ENCODE measurements at regions not wholly inside any gene's neighbourhood (a gene's known extent, or its start where the extent isn't known, plus 50 kb on each side); places are given as distances from the start of the nearest gene placed in this dataset.

DNA sequence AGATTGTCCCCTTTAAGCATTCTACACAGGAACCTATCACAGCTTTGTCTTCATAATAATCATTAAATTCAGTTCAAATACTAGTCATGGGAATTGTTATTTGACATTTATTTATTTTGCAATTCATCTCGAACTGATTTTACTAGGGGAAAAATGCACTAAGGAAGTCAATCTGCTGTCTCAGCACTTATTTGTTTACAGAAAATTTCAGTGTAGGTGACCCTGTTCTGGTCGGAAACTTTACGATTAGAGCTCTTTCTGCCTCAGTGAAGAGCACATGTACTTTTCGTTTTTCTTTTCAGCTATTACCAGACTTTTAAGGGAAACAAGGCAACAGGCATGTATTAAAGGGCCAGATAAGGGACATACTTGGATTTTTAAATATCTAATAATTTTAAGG is 1405.7 kb upstream of the ZEB2 start:
- H3K4me1 ChIP-seq (ENCODE audit: insufficient read depth, low read length, poor library complexity, severe bottlenecking) = no peaks in the 10 kb centered on the region
- intact Hi-C loops (cut with micrococcal nuclease; ENCODE audit: unreplicated experiment) = no loop called here
- no TSS peak for BruUV-seq (replicated peaks)
- TF ChIP-seq, protein P1, sequence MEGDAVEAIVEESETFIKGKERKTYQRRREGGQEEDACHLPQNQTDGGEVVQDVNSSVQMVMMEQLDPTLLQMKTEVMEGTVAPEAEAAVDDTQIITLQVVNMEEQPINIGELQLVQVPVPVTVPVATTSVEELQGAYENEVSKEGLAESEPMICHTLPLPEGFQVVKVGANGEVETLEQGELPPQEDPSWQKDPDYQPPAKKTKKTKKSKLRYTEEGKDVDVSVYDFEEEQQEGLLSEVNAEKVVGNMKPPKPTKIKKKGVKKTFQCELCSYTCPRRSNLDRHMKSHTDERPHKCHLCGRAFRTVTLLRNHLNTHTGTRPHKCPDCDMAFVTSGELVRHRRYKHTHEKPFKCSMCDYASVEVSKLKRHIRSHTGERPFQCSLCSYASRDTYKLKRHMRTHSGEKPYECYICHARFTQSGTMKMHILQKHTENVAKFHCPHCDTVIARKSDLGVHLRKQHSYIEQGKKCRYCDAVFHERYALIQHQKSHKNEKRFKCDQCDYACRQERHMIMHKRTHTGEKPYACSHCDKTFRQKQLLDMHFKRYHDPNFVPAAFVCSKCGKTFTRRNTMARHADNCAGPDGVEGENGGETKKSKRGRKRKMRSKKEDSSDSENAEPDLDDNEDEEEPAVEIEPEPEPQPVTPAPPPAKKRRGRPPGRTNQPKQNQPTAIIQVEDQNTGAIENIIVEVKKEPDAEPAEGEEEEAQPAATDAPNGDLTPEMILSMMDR (conservative IDR thresholded peaks at IDR 0.05; ENCODE audit: low read depth, low read length) = no peak
- TF ChIP-seq EZH2 (IDR thresholded peaks at IDR 0.05; ENCODE audit: borderline replicate concordance, low read depth, low read length, poor library complexity, severe bottlenecking) = no peak
- POLR2A ChIA-PET (ENCODE audit: low non-redundant PET) = no interaction called here
- H3K27ac ChIP-seq (ENCODE audit: low read depth, low read length, poor library complexity, severe bottlenecking) = no peak overlapping the region
- CTCF ChIA-PET = no interaction called here
- H3K27me3 ChIP-seq (replicated peaks; ENCODE audit: insufficient read depth, low read depth, low read length, poor library complexity) = no peaks in the 10 kb centered on the region
- DNase-seq (ENCODE audit: low spot score) = no peak
- no peaks in the 10 kb centered on the region for H3K36me3 ChIP-seq (ENCODE audit: insufficient read depth, low read length, poor library complexity, severe bottlenecking)
- no peak overlapping the region for H3K4me3 ChIP-seq (ENCODE audit: low read depth, low read length, poor library complexity, severe bottlenecking)
- no peaks in the 10 kb centered on the region for H3K9me3 ChIP-seq (ENCODE audit: low read depth, low read length, poor library complexity, severe bottlenecking)

DNA sequence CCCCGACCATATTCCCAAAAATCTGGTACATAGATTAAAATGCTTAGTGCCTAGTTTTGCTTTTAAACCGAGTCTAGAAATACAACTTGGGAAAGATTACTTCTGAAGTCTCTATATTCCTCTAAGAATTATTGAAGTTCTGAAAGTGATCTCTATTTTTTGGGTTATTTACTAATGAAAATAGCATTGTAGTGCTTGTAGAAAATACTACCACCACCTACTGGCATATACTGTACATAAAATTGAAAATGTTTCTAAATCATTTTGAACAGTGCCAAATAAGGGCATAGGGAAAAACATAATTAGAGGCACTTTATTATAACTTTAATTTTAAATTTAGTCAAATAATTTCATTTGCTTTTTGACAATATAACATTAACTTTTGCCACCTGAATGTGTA is 1399.6 kb upstream of the ZEB2 start:
- no peak overlapping the region for H3K4me3 ChIP-seq (ENCODE audit: low read depth, low read length, poor library complexity, severe bottlenecking)
- H3K27me3 ChIP-seq (replicated peaks; ENCODE audit: insufficient read depth, low read depth, low read length, poor library complexity) = no peaks in the 10 kb centered on the region
- H3K4me1 ChIP-seq (ENCODE audit: insufficient read depth, low read length, poor library complexity, severe bottlenecking) = peaks cover 14% of the 10 kb centered on the region
- no TSS peak for BruUV-seq (replicated peaks)
- no peak for TF ChIP-seq EZH2 (IDR thresholded peaks at IDR 0.05; ENCODE audit: borderline replicate concordance, low read depth, low read length, poor library complexity, severe bottlenecking)
- TF ChIP-seq, protein P1 (conservative IDR thresholded peaks at IDR 0.05; ENCODE audit: low read depth, low read length) = peak; percentile 50; the same call in 1 of the 2 replicates
- H3K36me3 ChIP-seq (ENCODE audit: insufficient read depth, low read length, poor library complexity, severe bottlenecking) = no peaks in the 10 kb centered on the region
- H3K9me3 ChIP-seq (ENCODE audit: low read depth, low read length, poor library complexity, severe bottlenecking) = no peaks in the 10 kb centered on the region
- intact Hi-C loops (cut with micrococcal nuclease; ENCODE audit: unreplicated experiment) = loop anchor here (10.0 kb wide), 1 partner anchor 165 kb away; no protein-coding TSS in a partner anchor
- peak; percentile 31 for DNase-seq (ENCODE audit: low spot score)
- ChIA-PET POLR2A (ENCODE audit: low non-redundant PET) (no interaction called here), CTCF (interaction anchor here (0.6 kb wide), 1 partner anchor 167 kb away, joined by 3 read pairs; no protein-coding TSS in a partner anchor)
- H3K27ac ChIP-seq (ENCODE audit: low read depth, low read length, poor library complexity, severe bottlenecking) = no peak overlapping the region

DNA sequence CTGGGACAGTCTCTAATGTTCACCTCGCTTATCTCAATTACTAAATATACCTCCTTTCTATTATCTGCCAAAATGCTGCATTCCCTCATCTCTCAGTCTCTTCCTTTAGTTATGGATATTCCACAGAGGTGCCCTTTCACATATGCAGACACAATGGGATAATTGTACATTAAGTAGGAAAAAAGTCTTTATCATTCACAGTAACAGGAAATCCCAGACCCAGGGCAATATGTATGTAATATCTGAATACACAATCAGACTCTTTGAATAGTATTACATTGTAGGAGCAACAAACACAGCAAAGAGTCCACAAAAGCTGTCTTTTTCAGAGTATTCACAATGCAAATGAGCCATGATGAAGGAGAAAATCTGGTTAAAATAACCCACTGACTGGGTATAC is 1399.0 kb upstream of the ZEB2 start:
- Histone ChIP-seq H3K4me1 (ENCODE audit: insufficient read depth, low read length, poor library complexity, severe bottlenecking) (peaks cover 14% of the 10 kb centered on the region), H3K27me3 (replicated peaks; ENCODE audit: insufficient read depth, low read depth, low read length, poor library complexity) (no peaks in the 10 kb centered on the region), H3K9me3 (ENCODE audit: low read depth, low read length, poor library complexity, severe bottlenecking) (no peaks in the 10 kb centered on the region), H3K36me3 (ENCODE audit: insufficient read depth, low read length, poor library complexity, severe bottlenecking) (no peaks in the 10 kb centered on the region), H3K4me3 (ENCODE audit: low read depth, low read length, poor library complexity, severe bottlenecking) (no peak overlapping the region), H3K27ac (ENCODE audit: low read depth, low read length, poor library complexity, severe bottlenecking) (no peak overlapping the region)
- DNase-seq (ENCODE audit: low spot score) = peak; percentile 6
- TF ChIP-seq EZH2 (IDR thresholded peaks at IDR 0.05; ENCODE audit: borderline replicate concordance, low read depth, low read length, poor library complexity, severe bottlenecking) = no peak
- TF ChIP-seq, protein P1 (conservative IDR thresholded peaks at IDR 0.05; ENCODE audit: low read depth, low read length) = no peak
- BruUV-seq (replicated peaks) = no TSS peak
- CTCF ChIA-PET = interaction anchor here (0.6 kb wide), 1 partner anchor 166 kb away, joined by 3 read pairs; no protein-coding TSS in a partner anchor
- intact Hi-C loops (cut with micrococcal nuclease; ENCODE audit: unreplicated experiment) = loop anchor here (10.0 kb wide), 1 partner anchor 164 kb away; no protein-coding TSS in a partner anchor
- POLR2A ChIA-PET (ENCODE audit: low non-redundant PET) = no interaction called here
